WTC11 (cell line): ENCODE measurements at regions not wholly inside any gene's neighbourhood (a gene's known extent, or its start where the extent isn't known, plus 50 kb on each side); places are given as distances from the start of the nearest gene placed in this dataset.

Experiments
- ATAC-seq: fragments of 200-7000 bp; cut with Tn5 transposase; 2 replicates; pipeline ENCODE4 v1.10.0; 2021; ENCODE audit warnings: mild to moderate bottlenecking, moderate library complexity
- CTCF ChIA-PET: fragments of 300-600 bp; sonication (Branson Sonifier 250); formaldehyde crosslinking; loops from one replicate; lab custom pipeline; 2021; ENCODE audit warnings: antibody characterized with exemption; lab: Charles Lee
- POLR2A ChIA-PET: fragments of 350-600 bp; sonication (Branson Sonifier 250); formaldehyde crosslinking; loops from one replicate; lab custom pipeline; 2021; ENCODE audit warnings: antibody characterized with exemption; lab: Charles Lee
- DNase-seq: peaks from one replicate; pipeline ENCODE4 v3.0.0; 2021; ENCODE audit warnings: low spot score
- H3K27ac Mint-ChIP-seq: 2 replicates; pipeline ENCODE4 v1.8.0; 2021; ENCODE audit warnings: mixed read lengths
- H3K27me3 Mint-ChIP-seq: 2 replicates; pipeline ENCODE4 v1.8.0; 2021; ENCODE audit warnings: low read depth, mild to moderate bottlenecking, moderate library complexity, mixed read lengths
- H3K36me3 Mint-ChIP-seq: 2 replicates; pipeline ENCODE4 v1.8.0; 2021; ENCODE audit warnings: mixed read lengths
- H3K4me1 Mint-ChIP-seq: 2 replicates; pipeline ENCODE4 v1.8.0; 2022; ENCODE audit warnings: mixed read lengths
- H3K4me3 Mint-ChIP-seq: 2 replicates; pipeline ENCODE4 v1.8.0; 2021; ENCODE audit warnings: mild to moderate bottlenecking, moderate library complexity, mixed read lengths
- H3K9me3 Mint-ChIP-seq: 2 replicates; pipeline ENCODE4 v1.8.0; 2021; ENCODE audit warnings: mixed read lengths
- CREM ChIP-seq: sonication (generic); formaldehyde crosslinking; IDR thresholded peaks from 2 replicates; pipeline ENCODE4 v1.8.1; 2022; ENCODE audit warnings: mild to moderate bottlenecking, missing genetic modification reagents, moderate library complexity
- EMX1 ChIP-seq: fragments of 250-450 bp; sonication (Bioruptor Pico); IDR thresholded peaks from 2 replicates; pipeline ENCODE4 v1.8.0; 2021; ENCODE audit warnings: mild to moderate bottlenecking
- GABPB1 ChIP-seq: sonication (generic); formaldehyde crosslinking; IDR thresholded peaks from 2 replicates; pipeline ENCODE4 v1.8.1; 2023; ENCODE audit warnings: mild to moderate bottlenecking, missing genetic modification reagents
- GRHL2 ChIP-seq: fragments of 250-450 bp; sonication (Bioruptor Pico); IDR thresholded peaks from 2 replicates; pipeline ENCODE4 v1.8.0; 2022; ENCODE audit warnings: mild to moderate bottlenecking, moderate library complexity; ENCODE audit not compliant: insufficient replicate concordance, severe bottlenecking
- HMGA2 ChIP-seq: fragments of 250-450 bp; sonication (Bioruptor Pico); IDR thresholded peaks from 2 replicates; pipeline ENCODE4 v1.4.0; 2021; ENCODE audit warnings: mild to moderate bottlenecking, moderate library complexity
- JUN ChIP-seq: sonication (generic); formaldehyde crosslinking; IDR thresholded peaks from 2 replicates; pipeline ENCODE4 v1.8.0; 2023; ENCODE audit warnings: mild to moderate bottlenecking, missing genetic modification reagents
- KAT7 ChIP-seq: sonication (generic); formaldehyde crosslinking; IDR thresholded peaks from 2 replicates; pipeline ENCODE4 v1.8.1; 2023; ENCODE audit warnings: missing genetic modification reagents, mild to moderate bottlenecking, borderline replicate concordance
- NFYB ChIP-seq: sonication (generic); formaldehyde crosslinking; conservative IDR thresholded peaks from 2 replicates; pipeline ENCODE4 v1.8.0; 2022; ENCODE audit warnings: low read depth, missing genetic modification reagents
- RELA ChIP-seq: sonication (generic); formaldehyde crosslinking; IDR thresholded peaks from 2 replicates; pipeline ENCODE4 v1.8.1; 2022; ENCODE audit warnings: missing genetic modification reagents, mild to moderate bottlenecking, borderline replicate concordance
- SOX15 ChIP-seq: fragments of 250-450 bp; sonication (Bioruptor Pico); IDR thresholded peaks from 2 replicates; pipeline ENCODE4 v1.9.0; 2021; ENCODE audit warnings: mild to moderate bottlenecking
- ZNF121 ChIP-seq: sonication (generic); formaldehyde crosslinking; IDR thresholded peaks from 2 replicates; pipeline ENCODE4 v1.8.0; 2023; ENCODE audit warnings: missing genetic modification reagents
- ZNF138 ChIP-seq: sonication (generic); formaldehyde crosslinking; conservative IDR thresholded peaks from 2 replicates; pipeline ENCODE4 v1.8.1; 2022; ENCODE audit warnings: mild to moderate bottlenecking, moderate library complexity, missing genetic modification reagents
- ZNF232 ChIP-seq: sonication (generic); formaldehyde crosslinking; IDR thresholded peaks from 2 replicates; pipeline ENCODE4 v1.8.0; 2022; ENCODE audit warnings: mild to moderate bottlenecking, missing genetic modification reagents
- ZNF263 ChIP-seq: sonication (generic); formaldehyde crosslinking; IDR thresholded peaks from 2 replicates; pipeline ENCODE4 v1.8.1; 2022; ENCODE audit warnings: low read depth, mild to moderate bottlenecking, moderate library complexity, missing genetic modification reagents
- TF ChIP-seq, protein P1 (sequence below): sonication (generic); formaldehyde crosslinking; IDR thresholded peaks from 2 replicates; pipeline ENCODE4 v1.8.1; 2023; ENCODE audit warnings: mild to moderate bottlenecking, missing genetic modification reagents, moderate library complexity
- TF ChIP-seq, protein P2 (sequence below): sonication (generic); formaldehyde crosslinking; IDR thresholded peaks from 2 replicates; pipeline ENCODE4 v1.8.1; 2023; ENCODE audit warnings: mild to moderate bottlenecking, moderate library complexity, missing genetic modification reagents
- TF ChIP-seq, protein P3 (sequence below): sonication (generic); formaldehyde crosslinking; IDR thresholded peaks from 2 replicates; pipeline ENCODE4 v1.8.1; 2023; ENCODE audit warnings: mild to moderate bottlenecking, missing genetic modification reagents
- TF ChIP-seq, protein P4 (sequence below): fragments of 250-450 bp; sonication (Bioruptor Pico); IDR thresholded peaks from 2 replicates; pipeline ENCODE4 v1.9.0; 2021; ENCODE audit warnings: moderate library complexity, mild to moderate bottlenecking, inconsistent platforms, borderline replicate concordance
- TF ChIP-seq, protein P5 (sequence below): sonication (generic); formaldehyde crosslinking; IDR thresholded peaks from 2 replicates; pipeline ENCODE4 v1.8.0; 2022; ENCODE audit warnings: missing genetic modification reagents
- TF ChIP-seq, protein P6 (sequence below): sonication (generic); formaldehyde crosslinking; conservative IDR thresholded peaks from 2 replicates; pipeline ENCODE4 v1.8.1; 2023; ENCODE audit warnings: mild to moderate bottlenecking, low read depth, missing genetic modification reagents, moderate library complexity

DNA sequence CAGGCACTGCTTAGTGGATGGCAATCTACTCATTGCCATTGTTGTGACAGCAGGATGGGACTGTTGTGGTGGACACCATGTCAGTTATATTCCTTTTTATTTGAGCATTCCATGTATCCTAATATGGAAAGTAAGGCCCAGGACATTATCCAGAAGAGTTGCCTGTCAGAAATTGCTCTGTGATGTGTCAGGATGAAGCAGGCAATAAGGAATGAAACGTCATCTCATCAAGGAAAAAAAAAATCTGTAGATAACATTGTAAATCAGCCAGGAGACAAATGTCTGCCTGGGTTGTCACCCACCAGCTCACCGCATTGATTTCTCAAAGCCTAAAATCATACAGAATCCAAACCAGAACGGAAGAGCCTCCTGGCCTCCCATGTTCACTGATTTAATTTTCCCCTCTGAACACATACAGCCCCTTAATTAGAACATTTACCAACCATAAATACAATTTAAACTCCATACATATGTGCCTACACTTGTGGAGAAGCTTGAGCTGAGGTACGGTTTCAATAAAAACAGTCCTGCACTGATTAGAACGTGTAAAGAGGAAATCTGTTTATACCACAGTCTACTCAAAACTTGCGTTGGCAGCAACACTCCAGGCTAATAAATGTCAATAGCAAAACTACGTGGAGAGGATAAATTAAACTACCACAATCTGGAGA, 73.9 kb downstream of the FOXD1 start (continued):
- TF ChIP-seq, protein P1, sequence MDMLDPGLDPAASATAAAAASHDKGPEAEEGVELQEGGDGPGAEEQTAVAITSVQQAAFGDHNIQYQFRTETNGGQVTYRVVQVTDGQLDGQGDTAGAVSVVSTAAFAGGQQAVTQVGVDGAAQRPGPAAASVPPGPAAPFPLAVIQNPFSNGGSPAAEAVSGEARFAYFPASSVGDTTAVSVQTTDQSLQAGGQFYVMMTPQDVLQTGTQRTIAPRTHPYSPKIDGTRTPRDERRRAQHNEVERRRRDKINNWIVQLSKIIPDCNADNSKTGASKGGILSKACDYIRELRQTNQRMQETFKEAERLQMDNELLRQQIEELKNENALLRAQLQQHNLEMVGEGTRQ (CRISPR knock-in tag): no peak

DNA sequence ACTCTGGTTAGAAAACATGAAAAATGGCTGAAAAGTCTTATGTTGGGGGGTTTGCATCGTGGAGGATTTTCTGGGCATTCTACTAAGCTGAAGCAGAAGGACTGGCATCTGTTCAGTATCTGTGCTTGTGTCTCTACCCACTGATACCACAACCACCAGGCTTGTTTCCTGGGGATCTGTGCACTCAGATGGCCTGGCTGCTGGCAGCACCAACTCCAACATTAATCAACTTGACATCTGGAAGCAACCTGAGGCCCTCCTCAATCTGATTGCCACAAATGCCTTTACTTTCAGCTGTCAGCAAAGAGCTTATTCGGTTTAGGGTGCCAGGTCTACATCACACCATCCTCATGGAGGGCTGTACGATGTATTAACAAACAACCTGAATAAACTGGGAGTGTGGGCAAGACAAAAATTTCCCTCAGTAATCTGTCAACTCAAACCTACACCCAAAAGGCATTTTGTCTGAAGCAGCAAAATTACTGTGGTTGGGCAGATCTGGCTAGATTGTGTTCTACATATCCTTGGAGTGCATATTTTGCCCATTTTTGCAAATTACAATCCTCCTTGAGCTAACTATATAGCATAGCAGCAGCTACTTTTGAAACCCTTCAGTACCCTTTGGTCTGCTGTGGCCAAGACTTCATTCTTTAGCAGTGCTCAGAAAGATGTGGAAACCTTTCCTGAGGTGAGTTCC, 74.6 kb downstream of the FOXD1 start:
- Mint-ChIP-seq H3K27ac (no peak overlapping the region), H3K9me3 (no peaks in the 10 kb centered on the region), H3K36me3 (no peaks in the 10 kb centered on the region), H3K4me3 (no peak overlapping the region), H3K4me1 (peaks cover 18% of the 10 kb centered on the region)
- DNase-seq (no peak), ATAC-seq (no peak)
- POLR2A ChIA-PET: interaction anchor here (1.2 kb wide), 1 partner anchor 14 kb away, joined by 3 read pairs; no protein-coding TSS in a partner anchor
- CTCF ChIA-PET: no interaction called here
- no peak for TF ChIP-seq HMGA2 (CRISPR knock-in tag)
- TF ChIP-seq GRHL2: no peak
- TF ChIP-seq, protein P2, sequence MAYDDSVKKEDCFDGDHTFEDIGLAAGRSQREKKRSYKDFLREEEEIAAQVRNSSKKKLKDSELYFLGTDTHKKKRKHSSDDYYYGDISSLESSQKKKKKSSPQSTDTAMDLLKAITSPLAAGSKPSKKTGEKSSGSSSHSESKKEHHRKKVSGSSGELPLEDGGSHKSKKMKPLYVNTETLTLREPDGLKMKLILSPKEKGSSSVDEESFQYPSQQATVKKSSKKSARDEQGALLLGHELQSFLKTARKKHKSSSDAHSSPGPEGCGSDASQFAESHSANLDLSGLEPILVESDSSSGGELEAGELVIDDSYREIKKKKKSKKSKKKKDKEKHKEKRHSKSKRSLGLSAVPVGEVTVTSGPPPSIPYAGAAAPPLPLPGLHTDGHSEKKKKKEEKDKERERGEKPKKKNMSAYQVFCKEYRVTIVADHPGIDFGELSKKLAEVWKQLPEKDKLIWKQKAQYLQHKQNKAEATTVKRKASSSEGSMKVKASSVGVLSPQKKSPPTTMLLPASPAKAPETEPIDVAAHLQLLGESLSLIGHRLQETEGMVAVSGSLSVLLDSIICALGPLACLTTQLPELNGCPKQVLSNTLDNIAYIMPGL: no peak
- TF ChIP-seq, protein P3, sequence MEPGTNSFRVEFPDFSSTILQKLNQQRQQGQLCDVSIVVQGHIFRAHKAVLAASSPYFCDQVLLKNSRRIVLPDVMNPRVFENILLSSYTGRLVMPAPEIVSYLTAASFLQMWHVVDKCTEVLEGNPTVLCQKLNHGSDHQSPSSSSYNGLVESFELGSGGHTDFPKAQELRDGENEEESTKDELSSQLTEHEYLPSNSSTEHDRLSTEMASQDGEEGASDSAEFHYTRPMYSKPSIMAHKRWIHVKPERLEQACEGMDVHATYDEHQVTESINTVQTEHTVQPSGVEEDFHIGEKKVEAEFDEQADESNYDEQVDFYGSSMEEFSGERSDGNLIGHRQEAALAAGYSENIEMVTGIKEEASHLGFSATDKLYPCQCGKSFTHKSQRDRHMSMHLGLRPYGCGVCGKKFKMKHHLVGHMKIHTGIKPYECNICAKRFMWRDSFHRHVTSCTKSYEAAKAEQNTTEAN: no peak
- TF ChIP-seq RELA (CRISPR knock-in tag): no peak
- no peak for TF ChIP-seq ZNF263 (CRISPR knock-in tag)
- TF ChIP-seq NFYB (CRISPR knock-in tag): no peak
- TF ChIP-seq, protein P4, sequence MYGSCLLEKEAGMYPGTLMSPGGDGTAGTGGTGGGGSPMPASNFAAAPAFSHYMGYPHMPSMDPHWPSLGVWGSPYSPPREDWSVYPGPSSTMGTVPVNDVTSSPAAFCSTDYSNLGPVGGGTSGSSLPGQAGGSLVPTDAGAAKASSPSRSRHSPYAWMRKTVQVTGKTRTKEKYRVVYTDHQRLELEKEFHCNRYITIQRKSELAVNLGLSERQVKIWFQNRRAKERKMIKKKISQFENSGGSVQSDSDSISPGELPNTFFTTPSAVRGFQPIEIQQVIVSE (CRISPR knock-in tag): no peak
- TF ChIP-seq ZNF121: no peak
- TF ChIP-seq, protein P5, sequence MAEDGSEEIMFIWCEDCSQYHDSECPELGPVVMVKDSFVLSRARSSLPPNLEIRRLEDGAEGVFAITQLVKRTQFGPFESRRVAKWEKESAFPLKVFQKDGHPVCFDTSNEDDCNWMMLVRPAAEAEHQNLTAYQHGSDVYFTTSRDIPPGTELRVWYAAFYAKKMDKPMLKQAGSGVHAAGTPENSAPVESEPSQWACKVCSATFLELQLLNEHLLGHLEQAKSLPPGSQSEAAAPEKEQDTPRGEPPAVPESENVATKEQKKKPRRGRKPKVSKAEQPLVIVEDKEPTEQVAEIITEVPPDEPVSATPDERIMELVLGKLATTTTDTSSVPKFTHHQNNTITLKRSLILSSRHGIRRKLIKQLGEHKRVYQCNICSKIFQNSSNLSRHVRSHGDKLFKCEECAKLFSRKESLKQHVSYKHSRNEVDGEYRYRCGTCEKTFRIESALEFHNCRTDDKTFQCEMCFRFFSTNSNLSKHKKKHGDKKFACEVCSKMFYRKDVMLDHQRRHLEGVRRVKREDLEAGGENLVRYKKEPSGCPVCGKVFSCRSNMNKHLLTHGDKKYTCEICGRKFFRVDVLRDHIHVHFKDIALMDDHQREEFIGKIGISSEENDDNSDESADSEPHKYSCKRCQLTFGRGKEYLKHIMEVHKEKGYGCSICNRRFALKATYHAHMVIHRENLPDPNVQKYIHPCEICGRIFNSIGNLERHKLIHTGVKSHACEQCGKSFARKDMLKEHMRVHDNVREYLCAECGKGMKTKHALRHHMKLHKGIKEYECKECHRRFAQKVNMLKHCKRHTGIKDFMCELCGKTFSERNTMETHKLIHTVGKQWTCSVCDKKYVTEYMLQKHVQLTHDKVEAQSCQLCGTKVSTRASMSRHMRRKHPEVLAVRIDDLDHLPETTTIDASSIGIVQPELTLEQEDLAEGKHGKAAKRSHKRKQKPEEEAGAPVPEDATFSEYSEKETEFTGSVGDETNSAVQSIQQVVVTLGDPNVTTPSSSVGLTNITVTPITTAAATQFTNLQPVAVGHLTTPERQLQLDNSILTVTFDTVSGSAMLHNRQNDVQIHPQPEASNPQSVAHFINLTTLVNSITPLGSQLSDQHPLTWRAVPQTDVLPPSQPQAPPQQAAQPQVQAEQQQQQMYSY: no peak
- TF ChIP-seq CREM (CRISPR knock-in tag): no peak
- TF ChIP-seq KAT7: no peak
- no peak for TF ChIP-seq ZNF138 (CRISPR knock-in tag)
- TF ChIP-seq ZNF232 (CRISPR knock-in tag): no peak
- TF ChIP-seq SOX15: no peak
- no peak for TF ChIP-seq GABPB1
- no peak for TF ChIP-seq JUN (CRISPR knock-in tag)
- no peak for TF ChIP-seq EMX1
- TF ChIP-seq, protein P6, sequence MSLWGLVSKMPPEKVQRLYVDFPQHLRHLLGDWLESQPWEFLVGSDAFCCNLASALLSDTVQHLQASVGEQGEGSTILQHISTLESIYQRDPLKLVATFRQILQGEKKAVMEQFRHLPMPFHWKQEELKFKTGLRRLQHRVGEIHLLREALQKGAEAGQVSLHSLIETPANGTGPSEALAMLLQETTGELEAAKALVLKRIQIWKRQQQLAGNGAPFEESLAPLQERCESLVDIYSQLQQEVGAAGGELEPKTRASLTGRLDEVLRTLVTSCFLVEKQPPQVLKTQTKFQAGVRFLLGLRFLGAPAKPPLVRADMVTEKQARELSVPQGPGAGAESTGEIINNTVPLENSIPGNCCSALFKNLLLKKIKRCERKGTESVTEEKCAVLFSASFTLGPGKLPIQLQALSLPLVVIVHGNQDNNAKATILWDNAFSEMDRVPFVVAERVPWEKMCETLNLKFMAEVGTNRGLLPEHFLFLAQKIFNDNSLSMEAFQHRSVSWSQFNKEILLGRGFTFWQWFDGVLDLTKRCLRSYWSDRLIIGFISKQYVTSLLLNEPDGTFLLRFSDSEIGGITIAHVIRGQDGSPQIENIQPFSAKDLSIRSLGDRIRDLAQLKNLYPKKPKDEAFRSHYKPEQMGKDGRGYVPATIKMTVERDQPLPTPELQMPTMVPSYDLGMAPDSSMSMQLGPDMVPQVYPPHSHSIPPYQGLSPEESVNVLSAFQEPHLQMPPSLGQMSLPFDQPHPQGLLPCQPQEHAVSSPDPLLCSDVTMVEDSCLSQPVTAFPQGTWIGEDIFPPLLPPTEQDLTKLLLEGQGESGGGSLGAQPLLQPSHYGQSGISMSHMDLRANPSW (CRISPR knock-in tag): no peak
- TF ChIP-seq, all 79 proteins: peak for 0
- H3K27me3 Mint-ChIP-seq: peaks cover 12% of the 10 kb centered on the region
